GM23338 (cell line): ENCODE measurements at regions not wholly inside any gene's neighbourhood (a gene's known extent, or its start where the extent isn't known, plus 50 kb on each side); places are given as distances from the start of the nearest gene placed in this dataset.

Source experiments
- ATAC-seq: fragments of 200-7000 bp; cut with Tn5 transposase; 3 replicates; pipeline ENCODE4 v1.9.1; 2020
- DNase-seq: peaks from one replicate; pipeline ENCODE4 v3.0.0-alpha.2; 2015; ENCODE audit warnings: low spot score
- H2AFZ ChIP-seq: fragments of 200-600 bp; sonication (generic); 2 replicates; pipeline ENCODE4 v1.8.0; 2016; ENCODE audit warnings: antibody characterized with exemption, mild to moderate bottlenecking, moderate library complexity
- H3F3A ChIP-seq: fragments of 200-600 bp; sonication (generic); replicated peaks from 2 replicates; pipeline ENCODE4 v1.8.0; 2017; ENCODE audit warnings: antibody characterized with exemption, mixed run types, low read depth
- H3K27ac ChIP-seq: fragments of 200-600 bp; sonication (generic); 2 replicates; pipeline ENCODE4 v1.6.1; 2016; ENCODE audit warnings: low read depth
- H3K27me3 ChIP-seq: fragments of 200-600 bp; sonication (generic); 2 replicates; pipeline ENCODE4 v1.8.0; 2016; ENCODE audit warnings: mild to moderate bottlenecking, mixed run types, moderate library complexity; ENCODE audit not compliant: insufficient read depth
- H3K36me3 ChIP-seq: fragments of 200-600 bp; sonication (generic); 2 replicates; pipeline ENCODE4 v1.8.0; 2016; ENCODE audit warnings: mild to moderate bottlenecking; ENCODE audit not compliant: insufficient read depth
- H3K4me1 ChIP-seq: fragments of 200-600 bp; sonication (generic); 2 replicates; pipeline ENCODE4 v1.8.0; 2016; ENCODE audit warnings: mild to moderate bottlenecking, moderate library complexity; ENCODE audit not compliant: insufficient read depth
- H3K4me2 ChIP-seq: fragments of 200-600 bp; sonication (generic); 2 replicates; pipeline ENCODE4 v1.7.1; 2017; ENCODE audit warnings: mixed run types
- H3K4me3 ChIP-seq: fragments of 200-600 bp; sonication (generic); 2 replicates; pipeline ENCODE4 v1.6.1; 2016; ENCODE audit warnings: mixed run types
- H3K79me2 ChIP-seq: fragments of 200-600 bp; sonication (generic); replicated peaks from 2 replicates; pipeline ENCODE4 v1.8.0; 2017; ENCODE audit warnings: mild to moderate bottlenecking; ENCODE audit not compliant: insufficient read depth
- H3K9me2 ChIP-seq: fragments of 200-600 bp; sonication (generic); 2 replicates; pipeline ENCODE4 v1.8.0; 2017; ENCODE audit not compliant: insufficient read depth
- H4K20me1 ChIP-seq: fragments of 200-600 bp; sonication (generic); replicated peaks from 2 replicates; pipeline ENCODE4 v1.8.0; 2017; ENCODE audit warnings: mild to moderate bottlenecking; ENCODE audit not compliant: insufficient read depth
- H3K27ac Mint-ChIP-seq: 2 replicates; pipeline ENCODE4 v1.8.0; 2020; ENCODE audit warnings: inconsistent platforms, mild to moderate bottlenecking, moderate library complexity, mixed read lengths
- H3K27me3 Mint-ChIP-seq: 3 replicates; pipeline ENCODE4 v1.8.0; 2022; ENCODE audit warnings: low read depth, mild to moderate bottlenecking, moderate library complexity, mixed read lengths, inconsistent platforms; ENCODE audit not compliant: insufficient read depth, poor library complexity
- H3K36me3 Mint-ChIP-seq: 3 replicates; pipeline ENCODE4 v1.8.0; 2021; ENCODE audit warnings: low read depth, mild to moderate bottlenecking, inconsistent platforms, moderate library complexity, mixed read lengths
- H3K4me1 Mint-ChIP-seq: 3 replicates; pipeline ENCODE4 v1.8.0; 2020; ENCODE audit warnings: mild to moderate bottlenecking, inconsistent platforms, mixed read lengths
- H3K4me3 Mint-ChIP-seq: 3 replicates; pipeline ENCODE4 v1.8.0; 2021; ENCODE audit warnings: moderate library complexity, mild to moderate bottlenecking, inconsistent platforms, mixed read lengths
- H3K9me3 Mint-ChIP-seq: 3 replicates; pipeline ENCODE4 v1.8.0; 2020; ENCODE audit warnings: moderate library complexity, mild to moderate bottlenecking, inconsistent platforms, mixed read lengths
- CREB1 ChIP-seq: fragments of 250-450 bp; sonication (Bioruptor Pico); IDR thresholded peaks from 2 replicates; pipeline ENCODE4 v1.5.0; 2020; ENCODE audit warnings: low read depth, mild to moderate bottlenecking, moderate library complexity
- EZH2 ChIP-seq: fragments of 200-600 bp; sonication (generic); IDR thresholded peaks from one replicate; pipeline ENCODE4 v1.8.0; 2017; ENCODE audit warnings: antibody characterized with exemption, mild to moderate bottlenecking, low read depth; ENCODE audit not compliant: unreplicated experiment
- EZH2phosphoT487 ChIP-seq: fragments of 200-600 bp; sonication (generic); IDR thresholded peaks from one replicate; pipeline ENCODE4 v1.8.1; 2018; ENCODE audit warnings: antibody characterized with exemption; ENCODE audit not compliant: unreplicated experiment
- ZNF114 ChIP-seq: fragments of 250-450 bp; sonication (Bioruptor Pico); IDR thresholded peaks from 2 replicates; pipeline ENCODE4 v1.5.0; 2020; ENCODE audit warnings: mild to moderate bottlenecking, moderate library complexity
- ZNF331 ChIP-seq: fragments of 250-450 bp; sonication (Bioruptor Pico); IDR thresholded peaks from 2 replicates; pipeline ENCODE4 v1.5.0; 2020; ENCODE audit warnings: low read depth, mild to moderate bottlenecking, moderate library complexity
- TF ChIP-seq, protein P1 (sequence below): fragments of 250-450 bp; sonication (Bioruptor Pico); IDR thresholded peaks from 2 replicates; pipeline ENCODE4 v1.5.0; 2020; ENCODE audit warnings: mild to moderate bottlenecking, moderate library complexity

DNA sequence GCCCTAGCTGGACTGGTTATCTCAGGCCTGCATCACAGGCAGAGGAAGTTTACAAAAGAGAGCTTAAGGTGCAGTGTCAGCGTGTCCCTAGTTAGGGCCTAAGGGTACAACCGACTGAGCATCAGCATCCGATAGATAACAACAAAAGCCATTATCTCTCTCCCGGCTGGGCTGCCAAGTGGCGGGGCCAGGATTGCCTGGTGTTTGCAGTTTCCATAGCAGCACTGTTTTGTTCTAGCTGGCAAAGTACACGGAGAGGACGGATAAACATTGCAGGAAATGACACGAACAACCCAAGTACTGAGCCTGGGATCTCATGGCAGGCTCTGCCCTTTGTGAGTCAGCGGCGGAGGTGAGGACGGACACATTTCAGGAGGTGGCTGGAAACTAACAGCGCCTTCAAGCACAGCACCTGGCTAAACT is 104.7 kb upstream of the NOCT start:
- H3K36me3 ChIP-seq, result no peaks in the 10 kb centered on the region
- H3K36me3 Mint-ChIP-seq, result no peaks in the 10 kb centered on the region
- H2AFZ ChIP-seq, result peak overlapping the region; percentile 76
- no peaks in the 10 kb centered on the region for H3K27me3 ChIP-seq
- peaks cover 16% of the 10 kb centered on the region for H3K4me1 ChIP-seq
- H3K79me2 ChIP-seq, result no peaks in the 10 kb centered on the region
- H3K9me3 Mint-ChIP-seq, result no peaks in the 10 kb centered on the region
- peak; percentile 69 for DNase-seq
- TF ChIP-seq EZH2 (no peak), ZNF331 (CRISPR knock-in tag) (no peak), EZH2phosphoT487 (no peak)
- peak; percentile 85 for ATAC-seq
- no peaks in the 10 kb centered on the region for H4K20me1 ChIP-seq
- H3K4me1 Mint-ChIP-seq, result peaks cover 25% of the 10 kb centered on the region
- H3K27ac ChIP-seq, result no peak overlapping the region
- H3F3A ChIP-seq, result no peaks in the 10 kb centered on the region
- H3K27me3 Mint-ChIP-seq, result peaks cover 7% of the 10 kb centered on the region
- H3K4me3 ChIP-seq, result no peak overlapping the region
- no peak overlapping the region for H3K4me3 Mint-ChIP-seq
- H3K4me2 ChIP-seq, result peak overlapping the region; percentile 11; the same call in 1 of the 2 replicates
- H3K27ac Mint-ChIP-seq, result peak overlapping the region; percentile 46; the same call in 1 of the 2 replicates
- 0 out of 2 replicates have a peak, but pooled peaks cover 5% of the 10 kb centered on the region for H3K9me2 ChIP-seq

DNA sequence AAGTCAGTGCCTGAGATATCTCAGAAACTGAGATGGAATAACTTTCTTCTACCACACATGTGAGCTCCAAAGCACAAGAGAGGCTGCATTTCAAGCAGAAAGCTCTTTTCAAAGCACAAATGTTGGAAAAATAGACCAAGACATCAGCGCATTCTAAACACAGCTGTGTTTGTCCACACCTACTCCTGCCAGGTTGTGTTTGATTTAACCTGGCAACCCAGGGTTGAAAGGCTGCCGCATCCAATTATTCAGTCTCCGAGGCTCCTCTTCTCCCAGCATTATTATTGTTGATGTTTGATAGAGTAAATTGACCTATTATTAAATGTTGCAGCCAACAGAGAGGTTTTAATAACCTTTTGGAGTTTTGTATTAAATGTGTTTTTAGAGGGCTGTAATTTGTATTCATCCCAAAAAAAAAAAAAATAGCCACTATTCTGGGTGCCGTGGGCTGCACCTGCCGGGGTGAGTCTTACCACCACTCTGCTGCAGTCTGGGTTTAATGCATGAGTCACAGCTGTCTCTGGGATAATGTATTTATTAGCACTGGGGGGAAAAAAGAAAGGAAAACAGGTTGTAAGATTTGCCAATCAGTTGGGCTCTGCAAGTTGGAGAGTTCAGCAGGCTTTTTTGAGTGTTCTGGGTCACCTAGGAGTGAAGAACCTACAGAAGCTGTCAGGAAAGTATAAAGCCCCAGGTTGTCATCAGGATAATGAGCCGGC is 105.2 kb upstream of the NOCT start:
- Histone ChIP-seq H3K27ac (no peak overlapping the region), H3K27me3 (no peaks in the 10 kb centered on the region), H4K20me1 (no peaks in the 10 kb centered on the region), H3F3A (no peaks in the 10 kb centered on the region), H3K36me3 (no peaks in the 10 kb centered on the region), H3K4me3 (no peak overlapping the region), H3K4me1 (peaks cover 16% of the 10 kb centered on the region), H3K79me2 (no peaks in the 10 kb centered on the region), H3K9me2 (0 out of 2 replicates have a peak, but pooled peaks cover 5% of the 10 kb centered on the region), H3K4me2 (peak overlapping the region; percentile 11; the same call in 1 of the 2 replicates), H2AFZ (peak overlapping the region; percentile 76)
- DNase-seq (no peak), ATAC-seq (no peak)
- peaks cover 7% of the 10 kb centered on the region for H3K27me3 Mint-ChIP-seq
- H3K9me3 Mint-ChIP-seq, result peaks cover 5% of the 10 kb centered on the region; the same call in 2 of the 3 replicates
- peaks cover 21% of the 10 kb centered on the region for H3K4me1 Mint-ChIP-seq
- no peak overlapping the region for H3K4me3 Mint-ChIP-seq
- H3K27ac Mint-ChIP-seq, result no peak overlapping the region
- peaks cover 4% of the 10 kb centered on the region; the same call in 2 of the 3 replicates for H3K36me3 Mint-ChIP-seq
- TF ChIP-seq ZNF331 (CRISPR knock-in tag), result no peak
- no peak for TF ChIP-seq ZNF114
- TF ChIP-seq, protein P1, sequence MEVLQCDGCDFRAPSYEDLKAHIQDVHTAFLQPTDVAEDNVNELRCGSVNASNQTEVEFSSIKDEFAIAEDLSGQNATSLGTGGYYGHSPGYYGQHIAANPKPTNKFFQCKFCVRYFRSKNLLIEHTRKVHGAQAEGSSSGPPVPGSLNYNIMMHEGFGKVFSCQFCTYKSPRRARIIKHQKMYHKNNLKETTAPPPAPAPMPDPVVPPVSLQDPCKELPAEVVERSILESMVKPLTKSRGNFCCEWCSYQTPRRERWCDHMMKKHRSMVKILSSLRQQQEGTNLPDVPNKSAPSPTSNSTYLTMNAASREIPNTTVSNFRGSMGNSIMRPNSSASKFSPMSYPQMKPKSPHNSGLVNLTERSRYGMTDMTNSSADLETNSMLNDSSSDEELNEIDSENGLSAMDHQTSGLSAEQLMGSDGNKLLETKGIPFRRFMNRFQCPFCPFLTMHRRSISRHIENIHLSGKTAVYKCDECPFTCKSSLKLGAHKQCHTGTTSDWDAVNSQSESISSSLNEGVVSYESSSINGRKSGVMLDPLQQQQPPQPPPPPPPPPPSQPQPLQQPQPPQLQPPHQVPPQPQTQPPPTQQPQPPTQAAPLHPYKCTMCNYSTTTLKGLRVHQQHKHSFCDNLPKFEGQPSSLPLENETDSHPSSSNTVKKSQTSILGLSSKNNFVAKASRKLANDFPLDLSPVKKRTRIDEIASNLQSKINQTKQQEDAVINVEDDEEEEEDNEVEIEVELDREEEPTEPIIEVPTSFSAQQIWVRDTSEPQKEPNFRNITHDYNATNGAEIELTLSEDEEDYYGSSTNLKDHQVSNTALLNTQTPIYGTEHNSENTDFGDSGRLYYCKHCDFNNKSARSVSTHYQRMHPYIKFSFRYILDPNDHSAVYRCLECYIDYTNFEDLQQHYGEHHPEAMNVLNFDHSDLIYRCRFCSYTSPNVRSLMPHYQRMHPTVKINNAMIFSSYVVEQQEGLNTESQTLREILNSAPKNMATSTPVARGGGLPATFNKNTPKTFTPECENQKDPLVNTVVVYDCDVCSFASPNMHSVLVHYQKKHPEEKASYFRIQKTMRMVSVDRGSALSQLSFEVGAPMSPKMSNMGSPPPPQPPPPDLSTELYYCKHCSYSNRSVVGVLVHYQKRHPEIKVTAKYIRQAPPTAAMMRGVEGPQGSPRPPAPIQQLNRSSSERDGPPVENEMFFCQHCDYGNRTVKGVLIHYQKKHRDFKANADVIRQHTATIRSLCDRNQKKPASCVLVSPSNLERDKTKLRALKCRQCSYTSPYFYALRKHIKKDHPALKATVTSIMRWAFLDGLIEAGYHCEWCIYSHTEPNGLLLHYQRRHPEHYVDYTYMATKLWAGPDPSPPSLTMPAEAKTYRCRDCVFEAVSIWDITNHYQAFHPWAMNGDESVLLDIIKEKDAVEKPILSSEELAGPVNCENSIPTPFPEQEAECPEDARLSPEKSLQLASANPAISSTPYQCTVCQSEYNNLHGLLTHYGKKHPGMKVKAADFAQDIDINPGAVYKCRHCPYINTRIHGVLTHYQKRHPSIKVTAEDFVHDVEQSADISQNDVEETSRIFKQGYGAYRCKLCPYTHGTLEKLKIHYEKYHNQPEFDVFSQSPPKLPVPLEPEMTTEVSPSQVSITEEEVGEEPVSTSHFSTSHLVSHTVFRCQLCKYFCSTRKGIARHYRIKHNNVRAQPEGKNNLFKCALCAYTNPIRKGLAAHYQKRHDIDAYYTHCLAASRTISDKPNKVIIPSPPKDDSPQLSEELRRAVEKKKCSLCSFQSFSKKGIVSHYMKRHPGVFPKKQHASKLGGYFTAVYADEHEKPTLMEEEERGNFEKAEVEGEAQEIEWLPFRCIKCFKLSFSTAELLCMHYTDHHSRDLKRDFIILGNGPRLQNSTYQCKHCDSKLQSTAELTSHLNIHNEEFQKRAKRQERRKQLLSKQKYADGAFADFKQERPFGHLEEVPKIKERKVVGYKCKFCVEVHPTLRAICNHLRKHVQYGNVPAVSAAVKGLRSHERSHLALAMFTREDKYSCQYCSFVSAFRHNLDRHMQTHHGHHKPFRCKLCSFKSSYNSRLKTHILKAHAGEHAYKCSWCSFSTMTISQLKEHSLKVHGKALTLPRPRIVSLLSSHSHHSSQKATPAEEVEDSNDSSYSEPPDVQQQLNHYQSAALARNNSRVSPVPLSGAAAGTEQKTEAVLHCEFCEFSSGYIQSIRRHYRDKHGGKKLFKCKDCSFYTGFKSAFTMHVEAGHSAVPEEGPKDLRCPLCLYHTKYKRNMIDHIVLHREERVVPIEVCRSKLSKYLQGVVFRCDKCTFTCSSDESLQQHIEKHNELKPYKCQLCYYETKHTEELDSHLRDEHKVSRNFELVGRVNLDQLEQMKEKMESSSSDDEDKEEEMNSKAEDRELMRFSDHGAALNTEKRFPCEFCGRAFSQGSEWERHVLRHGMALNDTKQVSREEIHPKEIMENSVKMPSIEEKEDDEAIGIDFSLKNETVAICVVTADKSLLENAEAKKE, result no peak
- TF ChIP-seq CREB1 (CRISPR knock-in tag), result no peak
